GM18867 (cell line): ENCODE measurements at regions not wholly inside any gene's neighbourhood (a gene's known extent, or its start where the extent isn't known, plus 50 kb on each side); places are given as distances from the start of the nearest gene placed in this dataset.

Experiments
- ATAC-seq: cut with Tn5 transposase; IDR thresholded peaks from one replicate; pipeline ENCODE4 v1.9.1; 2021; ENCODE audit warnings: mild to moderate bottlenecking, moderate library complexity; ENCODE audit not compliant: unreplicated experiment

GRCh38 chr13:64962404-64962803 is 2267.7 kb downstream of the PCDH9 start:
- no peak for ATAC-seq

GRCh38 chr13:64959276-64959675 is 2270.9 kb downstream of the PCDH9 start:
- ATAC-seq = no peak

GRCh38 chr13:64958106-64958505 is 2272.0 kb downstream of the PCDH9 start:
- no peak for ATAC-seq

DNA sequence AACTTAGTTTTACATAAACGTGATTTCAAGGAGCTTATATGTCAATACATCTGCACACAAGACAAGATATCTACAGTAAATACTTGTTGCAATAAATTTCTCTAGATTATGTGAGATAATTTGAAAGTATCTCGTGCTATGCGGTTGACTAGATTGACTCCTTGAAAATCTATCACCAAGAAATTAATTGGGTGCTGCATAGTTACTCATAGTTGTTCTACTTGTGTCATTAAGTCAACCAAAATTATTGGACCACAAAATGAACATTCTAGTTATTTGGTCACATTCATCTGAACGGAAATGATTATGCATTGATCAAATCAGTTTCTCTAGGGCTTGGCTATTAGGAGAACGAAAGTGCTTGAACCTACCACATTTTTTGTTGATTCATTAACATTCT is 2291.5 kb downstream of the PCDH9 start:
- no peak for ATAC-seq

GRCh38 chr13:64937302-64937701 is 2292.8 kb downstream of the PCDH9 start:
- ATAC-seq = no peak

DNA sequence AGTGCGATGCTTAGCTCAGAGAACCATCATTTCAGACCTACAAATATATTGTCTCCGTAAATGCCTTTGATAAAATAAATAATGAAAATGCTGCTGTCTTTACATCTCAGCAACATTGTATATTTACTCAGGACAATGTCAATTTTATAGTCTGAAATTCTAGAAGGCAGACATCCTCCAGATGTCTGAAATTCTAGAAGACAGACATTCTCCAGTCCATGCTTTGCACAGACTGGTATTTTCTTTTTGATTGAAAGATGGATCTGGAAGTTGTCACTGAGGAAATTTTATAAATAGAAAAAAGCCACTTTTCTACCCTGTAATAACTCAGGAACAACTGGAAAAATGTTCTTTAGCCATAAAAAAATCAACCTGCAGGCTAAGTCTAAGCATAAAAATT is 2293.3 kb downstream of the PCDH9 start:
- ATAC-seq = no peak

DNA sequence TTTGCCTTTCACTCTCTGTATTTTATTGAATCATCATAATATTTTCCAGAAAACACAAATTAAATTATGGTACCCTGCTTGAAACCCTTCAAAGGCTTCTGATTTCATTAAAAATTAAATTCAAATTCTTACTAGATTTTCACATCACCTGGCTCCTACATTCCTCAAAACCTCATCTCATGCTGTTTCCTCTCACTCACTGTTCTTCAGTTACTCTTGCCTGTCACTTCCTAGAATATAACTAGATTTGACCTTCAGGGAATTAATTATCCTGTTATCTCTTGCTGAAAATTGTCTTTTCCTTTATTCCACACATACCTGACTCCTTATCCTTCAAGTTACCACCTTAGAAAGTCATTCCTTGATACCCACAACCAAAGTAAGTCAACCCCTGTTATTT is 2294.7 kb downstream of the PCDH9 start:
- ATAC-seq = no peak

GRCh38 chr13:64934569-64935362 is 2295.4 kb downstream of the PCDH9 start:
- no peak for ATAC-seq

- peak; percentile 38 for ATAC-seq
These were observed 2299.5 kb downstream of the PCDH9 start for GRCh38 chr13:64930636-64931035.

- ATAC-seq = peak; percentile 87
These were observed 2301.2 kb downstream of the PCDH9 start for GRCh38 chr13:64928696-64929499.

DNA sequence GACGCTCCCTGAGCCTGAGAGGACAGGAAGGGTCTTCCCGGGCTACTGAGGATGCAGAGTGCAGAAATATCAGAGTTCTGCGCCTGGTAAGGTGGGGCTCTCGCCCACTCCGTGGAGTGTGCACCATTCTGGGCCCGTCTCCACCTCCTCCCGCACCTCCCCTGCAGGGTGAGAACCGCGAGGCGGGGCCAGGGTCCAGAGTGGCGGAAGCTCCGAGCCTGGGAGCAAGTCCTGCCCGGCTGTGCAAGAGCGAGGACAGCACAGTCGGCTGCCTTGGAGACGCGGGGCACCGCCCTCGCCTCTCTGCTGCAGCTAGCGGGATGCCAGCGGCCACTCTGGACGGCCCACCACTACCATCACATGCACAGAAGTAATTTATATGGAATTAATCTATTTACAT is 2304.4 kb downstream of the PCDH9 start:
- no peak for ATAC-seq

- no peak for ATAC-seq
These were observed 2304.9 kb downstream of the PCDH9 start for GRCh38 chr13:64925284-64925683.

GRCh38 chr13:64924401-64924800 is 2305.7 kb downstream of the PCDH9 start:
- ATAC-seq = no peak

- ATAC-seq = no peak
These were observed 2312.6 kb downstream of the PCDH9 start for GRCh38 chr13:64917566-64917965.

- no peak for ATAC-seq
These were observed 2318.0 kb downstream of the PCDH9 start for GRCh38 chr13:64912141-64912540.

- no peak for ATAC-seq
These were observed 2320.0 kb downstream of the PCDH9 start for GRCh38 chr13:64910096-64910495.

DNA sequence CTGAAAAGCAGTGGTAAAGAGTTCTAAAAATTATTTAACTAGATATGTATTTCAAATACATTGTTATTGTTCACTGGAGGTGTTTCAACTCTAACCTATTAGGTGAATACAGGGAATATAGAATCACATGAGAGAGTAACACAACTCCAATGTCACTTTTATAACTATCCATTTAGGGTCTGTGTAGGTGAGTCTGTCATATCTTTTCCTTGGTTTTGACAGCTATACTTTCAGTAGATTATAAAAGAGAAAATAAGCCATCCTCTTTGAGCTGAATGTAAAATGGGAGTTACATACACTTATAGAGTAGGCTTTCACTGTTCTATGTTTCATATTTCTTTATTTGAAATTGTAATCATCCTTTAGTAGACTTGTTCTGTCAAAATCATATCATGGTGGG is 2321.0 kb downstream of the PCDH9 start:
- no peak for ATAC-seq

DNA sequence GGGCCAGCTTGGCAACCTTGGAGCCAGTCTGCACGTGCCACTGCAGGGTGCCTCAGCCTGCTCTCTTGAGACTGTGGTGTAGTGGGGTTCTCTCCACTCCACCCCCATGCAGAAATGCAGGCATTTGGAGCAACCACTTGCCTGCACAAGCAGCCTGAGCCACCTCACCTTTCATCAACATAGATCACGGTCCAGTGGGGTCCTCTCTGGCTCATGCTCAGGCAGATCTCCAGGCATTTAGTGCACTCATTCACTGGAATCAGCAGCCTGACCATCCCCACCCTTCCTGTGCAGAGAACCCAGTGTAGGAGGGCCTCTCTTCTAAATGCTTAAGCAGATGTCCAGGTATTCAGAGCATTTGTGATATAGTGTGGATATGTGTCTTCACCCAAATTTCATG is 2330.1 kb downstream of the PCDH9 start:
- no peak for ATAC-seq

GRCh38 chr13:64884976-64885375 is 2345.2 kb downstream of the PCDH9 start:
- ATAC-seq = no peak

GRCh38 chr13:64877176-64877575 is 2353.0 kb downstream of the PCDH9 start:
- no peak for ATAC-seq

- ATAC-seq = no peak
These were observed 2358.4 kb downstream of the PCDH9 start for GRCh38 chr13:64871742-64872141.

DNA sequence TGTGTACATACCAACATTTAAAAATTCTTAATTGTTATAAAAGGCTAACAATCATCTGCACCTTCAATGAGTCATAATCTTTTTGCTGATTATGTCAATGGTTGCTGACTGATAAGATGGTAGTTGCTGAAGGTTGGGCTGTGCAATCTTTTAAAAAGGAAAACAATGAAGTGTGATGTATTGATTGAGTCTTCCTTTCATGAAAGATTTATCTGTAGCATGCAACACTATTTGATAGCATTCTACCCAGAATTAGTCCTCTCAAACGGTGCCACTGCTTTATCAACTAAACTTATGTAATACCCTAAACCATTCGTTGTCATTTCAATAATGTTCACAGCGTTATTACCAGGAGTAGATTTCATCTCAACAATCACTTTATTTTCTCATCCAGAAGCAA is 2360.6 kb downstream of the PCDH9 start:
- ATAC-seq = no peak
